DOHH2 (cell line): ENCODE measurements at regions not wholly inside any gene's neighbourhood (a gene's known extent, or its start where the extent isn't known, plus 50 kb on each side); places are given as distances from the start of the nearest gene placed in this dataset.

Experiments used
- H3F3A ChIP-seq: fragments of 200-600 bp; sonication (generic), shearing (Covaris generic); 2 replicates; pipeline ENCODE4 v1.6.0; 2016; ENCODE audit warnings: antibody characterized with exemption, mild to moderate bottlenecking; ENCODE audit not compliant: control insufficient read depth, insufficient read depth
- H3K27ac ChIP-seq: fragments of 200-600 bp; sonication (generic); 2 replicates; pipeline ENCODE4 v1.5.1; 2014; ENCODE audit warnings: low read depth, mild to moderate bottlenecking, low read length, moderate library complexity
- H3K27me3 ChIP-seq: fragments of 200-600 bp; sonication (generic); 2 replicates; pipeline ENCODE4 v1.6.1; 2014; ENCODE audit warnings: mild to moderate bottlenecking, low read length, mixed read lengths; ENCODE audit not compliant: control insufficient read depth
- H3K36me3 ChIP-seq: fragments of 200-600 bp; sonication (generic); 2 replicates; pipeline ENCODE4 v1.6.1; 2014; ENCODE audit warnings: mild to moderate bottlenecking, low read length, moderate library complexity, mixed read lengths; ENCODE audit not compliant: control insufficient read depth
- H3K4me1 ChIP-seq: fragments of 200-600 bp; sonication (generic); 2 replicates; pipeline ENCODE4 v1.6.1; 2014; ENCODE audit warnings: mild to moderate bottlenecking, low read length, mixed read lengths; ENCODE audit not compliant: control insufficient read depth
- H3K4me2 ChIP-seq: fragments of 200-600 bp; sonication (generic); 2 replicates; pipeline ENCODE4 v1.6.0; 2014; ENCODE audit warnings: mild to moderate bottlenecking, low read length, moderate library complexity
- H3K4me3 ChIP-seq: fragments of 200-600 bp; sonication (generic); 2 replicates; pipeline ENCODE4 v1.5.1; 2014; ENCODE audit warnings: mild to moderate bottlenecking, low read length, mixed read lengths
- H3K79me2 ChIP-seq: fragments of 200-600 bp; sonication (generic); 2 replicates; pipeline ENCODE4 v1.6.1; 2014; ENCODE audit warnings: mild to moderate bottlenecking, low read length, mixed read lengths; ENCODE audit not compliant: control insufficient read depth
- H3K9me2 ChIP-seq: fragments of 200-600 bp; sonication (generic); replicated peaks from 2 replicates; pipeline ENCODE4 v1.6.1; 2014; ENCODE audit warnings: mild to moderate bottlenecking, low read length, mixed read lengths; ENCODE audit not compliant: control insufficient read depth
- H3K9me3 ChIP-seq: fragments of 200-600 bp; sonication (generic); 2 replicates; pipeline ENCODE4 v1.6.1; 2014; ENCODE audit warnings: antibody characterized with exemption, low read length, mixed read lengths; ENCODE audit not compliant: control insufficient read depth, insufficient read depth
- H4K20me1 ChIP-seq: fragments of 200-600 bp; sonication (generic); 2 replicates; pipeline ENCODE4 v1.6.0; 2014; ENCODE audit warnings: low read depth, mild to moderate bottlenecking, antibody characterized with exemption, low read length, moderate library complexity; ENCODE audit not compliant: control insufficient read depth, insufficient read depth
- CTCF ChIP-seq: fragments of 200-600 bp; sonication (generic); IDR thresholded peaks from one replicate; pipeline ENCODE4 v1.5.1; 2014; ENCODE audit warnings: antibody characterized with exemption, mild to moderate bottlenecking, low read depth, low read length; ENCODE audit not compliant: poor library complexity, severe bottlenecking
- EZH2phosphoT487 ChIP-seq: fragments of 200-600 bp; sonication (generic); IDR thresholded peaks from 2 replicates; pipeline ENCODE4 v1.6.1; 2017; ENCODE audit warnings: borderline replicate concordance, mild to moderate bottlenecking, antibody characterized with exemption, low read length, moderate library complexity, mixed read lengths

GRCh38 chr2:54386585-54386984 lies 69.5 kb upstream of the SPTBN1 start:
- H3K4me1 ChIP-seq = peaks cover 4% of the 10 kb centered on the region
- no peaks in the 10 kb centered on the region for H4K20me1 ChIP-seq
- H3F3A ChIP-seq = no peaks in the 10 kb centered on the region
- no peak overlapping the region for H3K27ac ChIP-seq
- H3K4me3 ChIP-seq = no peak overlapping the region
- H3K9me2 ChIP-seq = no peaks in the 10 kb centered on the region
- H3K27me3 ChIP-seq = no peaks in the 10 kb centered on the region
- no peaks in the 10 kb centered on the region for H3K36me3 ChIP-seq
- TF ChIP-seq EZH2phosphoT487 (no peak), CTCF (no peak)
- no peaks in the 10 kb centered on the region for H3K79me2 ChIP-seq
- H3K9me3 ChIP-seq = no peaks in the 10 kb centered on the region
- H3K4me2 ChIP-seq = no peak overlapping the region

GRCh38 chr2:54387059-54387991 lies 68.8 kb upstream of the SPTBN1 start:
- peaks cover 6% of the 10 kb centered on the region for H3K4me1 ChIP-seq
- H3K9me2 ChIP-seq = no peaks in the 10 kb centered on the region
- no peaks in the 10 kb centered on the region for H4K20me1 ChIP-seq
- TF ChIP-seq EZH2phosphoT487 (no peak), CTCF (no peak)
- H3K4me3 ChIP-seq = no peak overlapping the region
- H3K36me3 ChIP-seq = no peaks in the 10 kb centered on the region
- no peaks in the 10 kb centered on the region for H3F3A ChIP-seq
- H3K4me2 ChIP-seq = no peak overlapping the region
- no peaks in the 10 kb centered on the region for H3K27me3 ChIP-seq
- no peaks in the 10 kb centered on the region for H3K79me2 ChIP-seq
- H3K9me3 ChIP-seq = no peaks in the 10 kb centered on the region
- no peak overlapping the region for H3K27ac ChIP-seq

- Histone ChIP-seq H3F3A (no peaks in the 10 kb centered on the region), H3K4me3 (no peak overlapping the region), H3K36me3 (no peaks in the 10 kb centered on the region), H3K27me3 (no peaks in the 10 kb centered on the region), H3K4me2 (no peak overlapping the region), H3K9me2 (no peaks in the 10 kb centered on the region), H3K4me1 (peaks cover 6% of the 10 kb centered on the region), H3K27ac (no peak overlapping the region), H3K79me2 (no peaks in the 10 kb centered on the region), H3K9me3 (no peaks in the 10 kb centered on the region), H4K20me1 (no peaks in the 10 kb centered on the region)
- TF ChIP-seq EZH2phosphoT487 (no peak), CTCF (no peak)
These were observed 68.1 kb upstream of the SPTBN1 start for GRCh38 chr2:54388076-54388475.
